Suppressor macrophage treated with lipopolysaccharide for 4 hours (primary cell): ENCODE measurements at regions not wholly inside any gene's neighbourhood (a gene's known extent, or its start where the extent isn't known, plus 50 kb on each side); places are given as distances from the start of the nearest gene placed in this dataset.

ENCODE experiments used
- DNase-seq: peaks from one replicate; pipeline ENCODE4 v3.0.0-alpha.2; 2020

DNA sequence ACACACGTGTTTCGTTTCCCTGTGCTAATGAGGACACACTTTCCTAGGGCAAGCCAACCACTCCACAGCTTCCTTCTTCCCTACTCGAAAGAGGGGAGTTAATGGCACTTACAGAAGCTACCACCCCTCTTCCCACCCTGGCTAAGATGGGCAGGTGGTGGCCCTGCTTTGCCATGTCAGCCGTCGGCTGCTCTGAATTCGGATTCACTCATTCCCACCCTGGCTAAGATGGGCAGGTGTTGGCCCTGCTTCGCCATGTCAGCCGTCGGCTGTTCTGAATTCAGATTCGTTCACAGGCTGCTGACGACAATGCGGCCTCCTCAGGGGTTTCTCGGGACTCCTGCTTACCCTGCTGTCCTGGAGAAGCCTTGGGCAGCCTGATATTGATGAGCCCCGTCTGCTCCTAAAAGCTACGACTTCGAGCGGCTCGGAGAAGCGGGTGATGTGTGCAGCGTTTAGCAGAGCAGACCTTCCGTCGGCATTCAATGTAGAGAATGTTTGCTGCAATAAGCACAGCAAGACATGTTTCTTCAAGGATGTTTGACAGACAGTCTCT lies 56.2 kb upstream of the PPP2R2D start:
- DNase-seq = no peak

GRCh38 chr10:131845505-131846239 lies 55.1 kb upstream of the PPP2R2D start:
- no peak for DNase-seq

- no peak for DNase-seq
These were observed 54.3 kb upstream of the PPP2R2D start for GRCh38 chr10:131846240-131847101.

DNA sequence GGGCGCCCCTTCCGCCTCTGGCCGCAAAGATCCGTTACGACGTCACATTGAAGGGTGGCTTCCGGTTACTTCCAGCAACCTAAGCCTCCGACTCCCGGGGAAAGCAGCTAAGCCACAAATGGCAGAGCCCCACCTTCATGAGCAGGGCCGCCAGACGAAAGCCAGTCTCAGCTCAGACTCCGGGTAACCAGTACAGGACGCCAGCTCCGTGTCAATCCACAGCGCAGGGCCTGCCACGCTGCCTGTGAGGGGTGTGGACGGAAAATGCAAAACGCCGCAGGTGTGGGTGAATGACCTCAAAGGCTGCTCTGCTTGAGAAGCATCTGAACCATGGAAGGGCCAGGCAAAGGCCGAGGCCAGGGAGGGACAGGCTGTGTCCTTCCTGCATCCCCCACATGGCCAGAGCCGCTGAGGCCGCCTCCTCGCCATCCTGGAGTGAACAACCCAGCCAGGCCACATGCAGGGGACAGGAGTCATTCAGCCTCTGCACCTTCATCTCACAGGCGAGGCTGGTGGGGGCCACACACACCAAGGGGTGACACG lies 53.5 kb upstream of the PPP2R2D start:
- DNase-seq = no peak

GRCh38 chr10:131848296-131848695 lies 52.5 kb upstream of the PPP2R2D start:
- no peak for DNase-seq

DNA sequence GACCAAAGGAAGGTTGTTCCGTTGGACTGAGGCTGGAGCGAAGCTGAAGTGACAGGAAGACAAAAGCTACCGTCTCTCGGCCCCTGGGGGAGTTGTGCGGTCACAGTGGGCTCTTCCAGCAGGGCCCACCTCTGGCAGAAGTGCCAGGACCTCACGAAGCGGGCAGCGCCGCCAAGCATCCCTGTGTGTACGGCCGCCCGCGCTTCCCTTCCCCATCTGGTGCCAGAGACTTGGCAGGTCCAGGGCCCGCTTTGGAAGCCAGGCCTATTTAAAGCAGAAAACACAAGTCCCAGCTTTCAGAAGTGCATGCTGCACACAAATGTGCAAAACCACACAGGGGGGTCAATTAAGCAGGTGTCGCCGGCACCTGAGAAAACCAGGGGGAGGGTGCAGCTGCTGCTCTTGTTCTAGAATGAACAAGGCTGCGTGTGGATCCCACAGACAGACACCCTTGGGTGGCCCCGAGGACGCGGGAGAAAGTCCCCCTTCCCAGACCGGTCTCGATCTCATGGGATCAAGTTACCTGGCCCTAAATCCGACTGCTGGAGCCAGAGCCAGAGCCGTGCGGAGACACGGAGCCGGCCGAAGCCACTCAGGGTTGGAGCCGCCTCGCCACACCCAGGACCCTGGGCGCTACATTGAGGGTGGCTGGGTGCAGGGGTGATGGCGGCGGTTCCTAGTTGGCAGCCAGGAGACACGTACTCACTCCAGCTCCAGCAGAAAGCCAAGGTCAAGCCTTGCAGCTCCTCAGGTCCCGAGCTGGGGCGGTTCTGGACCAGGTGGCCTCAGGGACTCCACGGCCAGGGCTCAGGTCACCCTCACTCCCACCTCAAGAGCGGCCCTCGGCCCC lies 51.8 kb upstream of the PPP2R2D start:
- no peak for DNase-seq

- no peak for DNase-seq
These were observed 51.0 kb upstream of the PPP2R2D start for GRCh38 chr10:131849591-131850382.

- no peak for DNase-seq
These were observed 50.4 kb upstream of the PPP2R2D start for GRCh38 chr10:131850383-131850870.
